ENCODE measurements at regions not wholly inside any gene's neighbourhood (a gene's known extent, or its start where the extent isn't known, plus 50 kb on each side); places are given as distances from the start of the nearest gene placed in this dataset.
"Not testable (repeated sequence)": the region's sequence is repeated elsewhere in the genome, so short reads cannot be mapped to it uniquely, and the experiment has no call there.

DNA sequence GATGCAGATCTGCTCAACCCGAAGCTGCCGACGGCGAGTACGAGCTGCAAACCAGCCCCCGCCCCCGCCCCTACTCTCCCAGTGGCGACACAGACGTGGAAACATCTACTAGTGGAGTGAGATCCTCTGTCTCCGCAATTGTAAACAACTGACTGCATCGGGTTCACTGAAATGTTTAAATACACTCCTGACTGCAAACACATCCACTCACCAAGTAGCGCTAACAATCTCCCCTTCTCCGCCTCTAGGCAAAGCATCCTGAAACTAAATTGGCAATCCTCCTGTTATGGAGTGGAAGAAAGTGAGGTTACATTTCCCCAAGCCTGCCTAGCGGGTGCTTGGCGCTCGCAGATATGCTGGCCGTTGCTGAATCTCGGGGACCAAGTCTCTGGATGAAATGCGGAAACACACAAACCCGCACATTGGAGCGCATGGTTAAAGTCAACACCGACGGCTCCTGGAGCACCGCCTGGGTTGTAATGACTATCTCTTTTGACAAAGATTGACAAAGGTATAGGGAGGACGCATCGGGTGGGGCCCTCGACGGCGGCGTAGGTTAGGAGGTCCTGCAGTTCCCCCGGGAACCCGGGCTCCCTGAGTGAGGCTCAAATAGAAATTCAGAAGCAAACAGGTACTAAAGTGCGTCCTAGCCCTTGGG lies 117.0 kb upstream of the TEX13C start:
- no peak for DNase-seq (ENCODE audit: low spot score)

DNA sequence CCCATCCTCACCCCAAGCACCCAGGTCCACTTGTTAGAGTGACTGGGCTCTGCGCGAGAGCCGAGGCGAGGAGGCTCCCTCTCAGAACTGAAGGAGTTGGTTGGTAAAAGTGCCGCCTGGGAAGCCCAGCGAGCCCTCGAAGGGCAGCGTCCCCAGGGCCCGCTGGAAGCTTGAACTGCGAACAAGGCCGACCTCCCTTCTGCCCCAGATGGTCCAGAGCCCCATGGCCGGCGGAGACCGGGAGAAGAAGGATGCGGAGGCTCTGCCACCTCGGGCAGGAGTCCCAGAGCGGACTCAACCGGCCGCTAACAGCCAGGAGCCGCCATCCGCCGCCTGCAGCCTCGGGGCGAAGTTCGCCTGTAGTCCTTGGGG lies 116.3 kb upstream of the TEX13C start:
- DNase-seq (ENCODE audit: low spot score), result no peak

DNA sequence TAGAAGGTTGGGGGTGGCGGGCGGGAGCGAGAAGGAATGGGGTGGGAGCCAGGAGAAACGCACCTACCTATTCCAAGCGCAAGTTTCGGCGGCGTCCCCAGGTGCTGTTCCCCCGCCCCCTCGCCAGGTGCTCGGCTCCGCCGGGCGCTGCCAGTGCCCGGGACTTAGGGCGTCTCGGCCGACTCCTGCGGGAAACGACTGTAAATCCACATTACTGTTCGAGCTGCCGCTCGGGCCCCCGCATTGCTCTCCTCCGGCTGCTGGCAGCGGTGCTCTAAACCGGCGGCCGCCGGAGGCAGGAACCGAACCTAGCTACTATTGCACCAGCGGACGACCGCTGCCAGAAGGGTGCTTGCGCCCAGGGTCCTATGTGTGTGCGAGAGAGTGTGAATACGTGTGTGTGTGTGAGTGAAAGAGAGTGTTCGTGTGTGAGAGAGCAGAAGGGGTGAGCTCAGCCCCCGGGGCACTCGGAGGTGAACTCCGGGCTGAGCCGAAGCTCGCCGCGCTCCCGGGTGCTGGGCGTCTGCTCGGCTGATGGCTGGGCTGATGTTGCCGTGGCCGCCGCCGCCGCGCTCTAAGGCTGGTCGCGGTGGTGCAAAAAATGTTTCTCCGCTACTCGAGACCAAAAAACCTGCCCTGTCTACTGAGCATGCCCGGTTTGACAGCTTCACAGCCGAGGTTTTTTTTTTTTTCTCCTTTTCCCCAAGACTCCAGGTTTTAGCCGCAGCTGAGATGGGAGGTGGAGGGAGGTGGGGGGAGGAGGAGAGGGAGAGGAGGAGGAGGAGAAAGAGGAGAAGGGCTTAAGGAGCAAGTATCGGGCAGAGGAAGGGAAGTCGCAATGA lies 115.7 kb upstream of the TEX13C start:
- DNase-seq (ENCODE audit: low spot score), result no peak

DNA sequence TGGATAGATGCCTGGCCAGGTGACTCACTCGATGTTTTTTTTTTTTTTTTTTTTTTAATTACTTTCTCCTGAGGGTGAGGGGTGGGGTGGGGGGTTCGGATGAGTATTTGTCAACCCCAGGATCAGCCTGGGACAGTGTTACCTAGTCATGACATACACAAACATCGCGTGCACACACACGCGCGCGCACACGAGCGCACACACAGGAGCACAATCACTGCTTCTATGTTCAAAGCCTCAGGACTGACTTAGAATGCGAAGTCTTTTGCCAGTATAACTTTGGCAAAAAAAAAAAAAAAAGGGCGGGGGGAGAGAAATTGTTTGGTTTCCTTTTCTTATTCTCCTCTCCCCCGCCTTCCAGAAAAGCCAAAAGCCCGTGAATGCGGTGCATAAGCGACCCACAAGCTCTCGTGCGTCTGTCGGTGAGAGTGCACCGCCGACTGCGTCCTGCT lies 115.0 kb upstream of the TEX13C start:
- DNase-seq (ENCODE audit: low spot score), result no peak

DNA sequence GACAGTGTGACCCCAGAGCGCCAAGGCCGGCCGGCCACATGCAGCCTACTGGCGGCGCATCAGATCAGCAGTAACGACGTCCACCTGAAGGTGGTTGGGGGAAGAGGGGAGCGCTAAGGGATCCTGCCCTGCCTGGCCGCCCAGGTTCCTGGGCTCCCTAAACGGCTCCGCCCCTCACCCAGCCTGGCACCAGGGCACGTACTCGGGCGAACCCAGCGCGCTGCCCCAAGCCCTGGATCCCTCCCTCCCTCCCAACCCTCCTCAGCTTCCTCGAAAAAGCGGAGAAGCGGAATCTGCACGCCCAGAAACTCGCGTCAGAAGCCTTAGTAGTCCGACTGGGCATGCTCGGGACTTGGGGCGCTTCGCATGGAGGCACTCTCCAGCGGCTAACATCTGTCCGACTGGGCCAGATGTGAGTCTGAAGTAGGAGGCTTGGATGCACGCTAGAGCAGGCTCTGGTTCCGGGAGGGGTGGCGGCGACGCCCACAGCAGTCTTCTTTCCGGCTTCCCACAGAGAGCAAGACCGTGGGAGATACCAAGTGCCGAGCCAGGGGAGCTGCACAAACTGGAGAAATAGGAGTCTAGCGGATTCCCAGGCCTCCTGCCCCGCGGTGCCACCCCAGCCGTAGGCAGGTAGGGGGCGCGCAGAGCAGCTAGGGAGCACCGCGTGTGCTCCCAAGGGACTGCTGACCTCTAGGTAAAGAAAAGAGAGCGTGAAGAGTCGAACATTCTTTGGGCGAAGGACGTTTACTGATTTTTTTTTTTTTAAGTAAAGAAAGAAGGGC lies 114.3 kb upstream of the TEX13C start:
- DNase-seq (ENCODE audit: low spot score), result peak; percentile 2

DNA sequence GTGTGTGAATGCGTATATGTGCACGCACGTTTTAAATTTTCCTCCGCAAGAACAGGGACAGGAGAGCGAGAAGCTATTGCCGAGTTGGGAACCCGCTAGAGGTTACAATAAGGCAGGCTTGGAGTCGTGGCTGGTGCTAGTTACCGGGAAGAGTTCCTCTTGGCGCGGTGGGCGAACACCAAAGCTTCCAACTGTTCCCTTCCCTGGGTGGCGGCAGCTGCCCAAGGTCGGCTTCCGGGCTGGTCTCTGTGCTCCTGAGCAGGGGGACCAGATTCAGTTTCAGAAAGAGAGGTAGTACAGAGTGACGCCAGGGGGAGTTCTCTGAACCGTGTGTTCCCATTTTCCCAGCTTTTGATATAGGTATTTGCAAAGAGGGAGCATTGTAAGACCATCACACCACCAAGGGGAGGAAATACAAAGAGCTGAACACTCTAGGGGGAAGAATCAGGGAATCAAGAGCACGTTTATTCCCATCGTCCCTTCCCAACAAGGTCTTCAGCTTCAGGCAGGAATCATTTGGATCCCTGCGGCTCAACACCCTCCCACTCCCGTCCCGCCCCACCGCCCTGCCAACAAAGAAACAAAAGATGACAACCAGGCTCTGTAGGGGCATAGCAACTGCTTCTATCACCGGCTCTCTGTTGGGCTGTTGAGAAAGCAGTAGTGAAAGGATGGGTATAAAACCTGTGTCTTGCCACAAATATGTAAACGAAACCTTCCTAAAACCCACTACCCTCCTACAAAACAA lies 113.6 kb upstream of the TEX13C start:
- DNase-seq (ENCODE audit: low spot score), result no peak

DNA sequence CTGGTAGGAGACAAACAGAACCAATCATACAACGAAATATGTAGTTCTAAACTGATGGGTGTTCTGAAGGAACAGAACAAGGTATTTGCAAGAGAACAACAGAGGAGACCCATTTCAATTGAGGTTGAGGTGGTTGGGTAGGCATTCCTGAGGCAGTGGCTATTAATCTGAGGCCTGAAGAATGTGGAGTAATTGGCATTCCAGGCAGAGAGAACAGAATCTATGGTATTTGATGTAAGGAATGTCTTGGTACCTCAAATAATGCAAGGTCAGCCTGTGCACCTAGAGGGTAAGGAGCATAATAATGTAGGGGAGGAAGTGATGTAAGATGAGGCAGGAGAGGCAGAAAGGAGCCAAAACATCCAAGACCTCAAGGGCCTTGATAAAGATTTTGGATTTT lies 109.5 kb upstream of the TEX13C start:
- DNase-seq (ENCODE audit: low spot score), result no peak

DNA sequence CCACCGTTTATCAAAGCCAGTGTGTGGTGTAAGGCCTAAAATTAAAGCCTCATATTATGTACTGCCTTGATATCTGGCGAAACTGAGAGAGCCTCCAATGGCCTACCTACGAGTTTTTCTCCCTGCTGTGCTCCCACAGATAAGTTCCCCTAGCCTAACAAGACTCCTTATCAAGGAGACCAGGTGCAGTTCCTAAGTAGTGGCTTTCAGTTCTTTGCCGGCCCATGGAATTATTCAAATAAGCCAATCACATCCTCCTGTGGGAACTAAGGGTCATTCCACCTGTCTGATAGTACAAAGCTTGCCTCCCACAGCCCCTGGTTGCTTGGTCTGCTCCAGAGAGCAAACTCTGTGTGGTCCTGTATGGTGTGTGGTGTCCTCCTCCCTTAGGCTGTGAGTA lies 99.8 kb upstream of the TEX13C start:
- no peak for DNase-seq (ENCODE audit: low spot score)

DNA sequence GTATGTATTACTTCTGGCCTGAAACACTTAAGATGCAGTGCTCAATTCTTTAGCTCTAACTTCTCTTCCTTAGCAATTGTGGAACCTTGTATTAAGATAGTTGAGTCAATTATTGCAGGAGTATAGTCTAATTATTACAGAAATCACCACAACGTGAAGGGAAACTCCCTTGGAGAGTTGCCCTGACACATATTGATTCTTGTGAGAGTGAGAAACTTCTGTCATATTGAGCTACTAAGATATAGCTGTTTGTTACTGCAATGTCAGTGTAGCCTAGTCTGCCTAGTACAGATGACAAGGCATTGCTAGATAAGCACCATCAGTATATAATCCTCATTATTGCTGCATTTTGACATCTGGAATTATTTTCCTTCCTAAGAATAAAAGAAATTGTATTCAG lies 82.7 kb upstream of the TEX13C start:
- no peak for DNase-seq (ENCODE audit: low spot score)

DNA sequence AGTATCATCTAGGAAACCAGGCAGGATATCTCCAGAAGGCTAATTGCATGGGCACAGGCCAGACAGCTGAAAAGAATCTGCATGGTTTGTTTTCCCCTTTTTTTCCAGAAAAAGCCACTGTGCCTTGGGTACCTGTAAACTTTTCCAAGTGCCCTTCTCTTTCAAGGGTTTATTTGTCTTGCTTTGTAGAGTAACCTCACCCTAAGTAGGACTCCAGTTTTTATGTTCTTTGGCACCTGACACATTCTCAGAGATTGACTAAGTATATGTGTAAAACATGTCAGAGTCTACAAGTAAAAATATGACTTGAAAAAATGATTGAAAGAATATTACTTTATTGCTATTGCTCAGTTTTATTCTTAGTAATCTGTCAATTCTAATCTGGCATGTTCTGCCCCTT lies 70.7 kb upstream of the TEX13C start:
- no peak for DNase-seq (ENCODE audit: low spot score)

DNA sequence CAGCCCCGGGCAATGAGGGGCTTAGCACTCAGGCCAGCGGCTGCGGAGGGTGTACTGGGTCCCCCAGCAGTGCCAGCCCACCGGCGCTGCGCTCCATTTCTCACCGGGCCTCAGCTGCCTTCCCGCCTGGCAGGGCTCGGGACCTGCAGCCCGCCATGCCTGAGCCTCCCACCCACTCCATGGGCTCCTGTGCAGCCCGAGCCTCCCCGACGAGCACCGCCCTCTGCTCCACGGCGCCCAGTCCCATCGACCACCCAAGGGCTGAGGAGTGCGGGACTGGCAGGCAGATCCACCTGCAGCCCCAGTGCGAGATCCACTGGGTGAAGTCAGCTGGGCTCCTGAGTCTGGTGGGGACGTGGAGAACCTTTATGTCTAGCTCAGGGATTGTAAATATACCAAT lies 63.9 kb upstream of the TEX13C start:
- DNase-seq (ENCODE audit: low spot score), result not testable (repeated sequence)

DNA sequence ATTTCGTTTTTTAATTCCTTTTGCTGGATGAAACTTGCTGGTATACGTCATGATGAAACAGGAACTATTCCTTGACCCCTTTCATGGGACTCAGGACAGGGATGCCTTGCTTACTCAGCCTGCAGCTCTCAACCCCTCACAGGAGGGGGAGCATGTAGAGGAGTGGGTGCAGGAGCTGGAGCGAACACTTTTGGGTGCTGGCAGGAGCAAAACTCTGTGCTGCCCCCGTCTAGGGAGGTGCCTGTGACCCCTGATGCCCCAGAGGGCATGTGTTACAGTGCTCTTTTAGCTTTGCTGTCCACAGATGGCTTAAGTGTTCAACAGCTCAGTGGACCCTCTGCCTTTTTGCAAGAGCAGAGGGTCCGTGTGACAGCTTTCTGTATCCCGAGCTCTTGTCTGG lies 56.8 kb upstream of the TEX13C start:
- no peak for DNase-seq (ENCODE audit: low spot score)

DNA sequence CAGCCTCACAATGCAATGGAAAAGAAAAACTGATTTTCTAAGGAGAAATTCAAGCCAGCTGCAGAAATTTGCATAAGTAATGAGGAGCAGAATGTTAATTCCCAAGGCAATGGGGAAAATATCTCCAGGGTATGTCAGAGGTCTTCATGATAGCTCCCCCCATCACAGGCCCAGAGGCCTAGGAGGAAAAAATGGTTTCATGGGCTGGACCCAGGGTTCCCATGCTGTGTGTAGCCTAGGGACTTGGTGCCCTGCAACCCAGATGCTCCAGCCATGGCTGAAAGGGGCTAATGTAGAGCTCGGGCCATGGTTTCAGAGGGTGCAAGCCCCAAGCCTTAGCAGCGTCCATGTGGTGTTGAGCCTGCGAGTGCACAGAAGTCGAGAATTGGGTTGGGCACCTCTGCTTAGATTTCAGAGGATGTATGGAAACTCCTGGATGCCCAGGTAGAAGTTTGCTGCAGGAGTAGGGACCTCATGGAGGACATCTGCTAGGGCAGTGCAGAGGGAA lies 53.5 kb upstream of the TEX13C start:
- no peak for DNase-seq (ENCODE audit: low spot score)
